ENCODE measurements at regions not wholly inside any gene's neighbourhood (a gene's known extent, or its start where the extent isn't known, plus 50 kb on each side); places are given as distances from the start of the nearest gene placed in this dataset.

DNA sequence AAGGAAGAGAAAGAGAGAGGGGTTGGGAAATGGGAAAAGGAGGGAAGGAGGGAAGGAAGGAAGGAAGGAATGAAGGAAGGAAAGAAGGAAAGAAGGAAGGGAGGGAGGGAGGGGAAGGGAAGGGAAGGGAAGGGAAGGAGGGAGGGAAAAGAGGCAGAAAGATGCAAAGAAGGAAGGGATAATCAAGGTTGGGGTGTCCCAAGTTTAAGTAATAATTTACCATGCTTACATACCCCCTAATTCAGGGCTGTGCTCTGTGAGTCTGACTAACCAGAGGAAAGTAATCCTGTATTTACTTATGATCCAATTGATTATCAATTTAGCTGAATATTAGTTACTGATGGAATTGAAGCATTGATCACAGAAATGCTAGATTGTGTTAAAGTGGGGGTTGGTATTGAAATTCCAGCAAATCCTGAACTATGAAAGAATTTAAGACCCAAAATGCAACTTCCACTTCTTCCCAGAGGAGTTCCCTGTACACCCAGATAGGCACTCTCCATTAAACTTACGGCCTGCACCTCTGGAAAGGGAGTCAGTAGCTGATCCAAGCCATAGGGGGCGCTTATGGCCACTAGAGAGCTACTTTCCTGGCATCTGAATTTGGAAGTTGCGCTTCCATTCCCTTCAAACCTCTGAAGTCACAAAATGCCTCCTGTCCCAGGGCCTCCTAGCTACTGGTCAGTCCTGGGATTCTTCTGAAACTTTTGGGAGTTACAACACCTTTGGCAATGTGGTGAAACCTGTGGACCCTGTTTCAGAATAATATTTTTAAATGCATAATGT, 162.7 kb upstream of the PWP1 start:
- ATAC-seq, result no peak
- TF ChIP-seq POLR2A (IDR thresholded peaks at IDR 0.05), result no peak
- TF ChIP-seq, protein P1, sequence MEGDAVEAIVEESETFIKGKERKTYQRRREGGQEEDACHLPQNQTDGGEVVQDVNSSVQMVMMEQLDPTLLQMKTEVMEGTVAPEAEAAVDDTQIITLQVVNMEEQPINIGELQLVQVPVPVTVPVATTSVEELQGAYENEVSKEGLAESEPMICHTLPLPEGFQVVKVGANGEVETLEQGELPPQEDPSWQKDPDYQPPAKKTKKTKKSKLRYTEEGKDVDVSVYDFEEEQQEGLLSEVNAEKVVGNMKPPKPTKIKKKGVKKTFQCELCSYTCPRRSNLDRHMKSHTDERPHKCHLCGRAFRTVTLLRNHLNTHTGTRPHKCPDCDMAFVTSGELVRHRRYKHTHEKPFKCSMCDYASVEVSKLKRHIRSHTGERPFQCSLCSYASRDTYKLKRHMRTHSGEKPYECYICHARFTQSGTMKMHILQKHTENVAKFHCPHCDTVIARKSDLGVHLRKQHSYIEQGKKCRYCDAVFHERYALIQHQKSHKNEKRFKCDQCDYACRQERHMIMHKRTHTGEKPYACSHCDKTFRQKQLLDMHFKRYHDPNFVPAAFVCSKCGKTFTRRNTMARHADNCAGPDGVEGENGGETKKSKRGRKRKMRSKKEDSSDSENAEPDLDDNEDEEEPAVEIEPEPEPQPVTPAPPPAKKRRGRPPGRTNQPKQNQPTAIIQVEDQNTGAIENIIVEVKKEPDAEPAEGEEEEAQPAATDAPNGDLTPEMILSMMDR (IDR thresholded peaks at IDR 0.05 in 4 of 5, conservative IDR thresholded peaks at IDR 0.05 in 1 of 5), result no peak
- no peak for DNase-seq
- H3K36me3 ChIP-seq, result no peaks in the 10 kb centered on the region
- in situ Hi-C loops (cut with MboI; ENCODE audit: low sequenced_read_pairs in 4 of 4), result no loop called here
- intact Hi-C loops (cut with DNase I; ENCODE audit: low total_unique reads), result no loop called here
- H3K4me3 ChIP-seq, result no peak overlapping the region
- no peaks in the 10 kb centered on the region for H3K4me1 ChIP-seq
- no peak overlapping the region for H3K27ac ChIP-seq
- no peaks in the 10 kb centered on the region for H3K9me3 ChIP-seq
- no peaks in the 10 kb centered on the region for H3K27me3 ChIP-seq

DNA sequence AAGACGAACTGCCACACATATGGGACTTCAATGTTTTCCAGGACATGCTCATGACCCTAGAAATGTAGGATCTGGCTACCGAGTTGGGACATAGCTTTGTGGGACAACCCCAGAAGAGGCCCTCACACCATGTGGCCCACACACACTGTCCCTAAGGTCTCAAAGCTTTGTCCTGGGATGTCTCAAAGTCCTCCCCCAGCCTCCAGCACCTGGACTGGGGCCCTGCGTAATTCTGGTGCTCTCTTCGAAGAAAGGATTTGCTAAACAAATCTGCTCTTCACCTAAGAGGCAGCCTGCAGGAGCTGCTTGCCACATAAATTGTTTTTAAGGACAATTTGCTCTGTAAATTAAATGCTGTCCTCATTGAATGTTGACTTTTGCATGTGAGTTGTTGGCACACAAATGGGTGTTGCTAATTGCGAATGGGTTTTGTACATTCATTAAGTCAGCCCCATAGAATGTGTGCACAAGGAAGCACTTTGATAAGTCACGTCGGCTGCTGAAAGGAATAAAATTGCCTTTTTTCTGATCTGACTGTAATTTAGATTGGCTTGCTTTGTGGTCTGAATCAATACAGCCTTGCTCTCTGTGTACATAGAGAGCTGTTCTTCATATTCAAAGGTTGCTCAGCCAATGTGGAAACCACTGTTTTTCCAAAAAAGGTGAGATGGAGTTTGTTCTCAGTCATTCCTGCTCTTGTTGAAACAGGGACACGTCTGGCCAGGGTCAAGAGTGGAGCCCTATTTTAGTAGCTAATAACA, 161.6 kb upstream of the PWP1 start:
- in situ Hi-C loops (cut with MboI; ENCODE audit: low sequenced_read_pairs in 4 of 4) (no loop called here), intact Hi-C loops (cut with DNase I; ENCODE audit: low total_unique reads) (no loop called here)
- no peak for TF ChIP-seq POLR2A (IDR thresholded peaks at IDR 0.05)
- Histone ChIP-seq H3K4me1 (no peaks in the 10 kb centered on the region), H3K27ac (no peak overlapping the region), H3K36me3 (no peaks in the 10 kb centered on the region), H3K9me3 (no peaks in the 10 kb centered on the region), H3K27me3 (no peaks in the 10 kb centered on the region), H3K4me3 (no peak overlapping the region)
- DNase-seq (no peak), ATAC-seq (no peak)

DNA sequence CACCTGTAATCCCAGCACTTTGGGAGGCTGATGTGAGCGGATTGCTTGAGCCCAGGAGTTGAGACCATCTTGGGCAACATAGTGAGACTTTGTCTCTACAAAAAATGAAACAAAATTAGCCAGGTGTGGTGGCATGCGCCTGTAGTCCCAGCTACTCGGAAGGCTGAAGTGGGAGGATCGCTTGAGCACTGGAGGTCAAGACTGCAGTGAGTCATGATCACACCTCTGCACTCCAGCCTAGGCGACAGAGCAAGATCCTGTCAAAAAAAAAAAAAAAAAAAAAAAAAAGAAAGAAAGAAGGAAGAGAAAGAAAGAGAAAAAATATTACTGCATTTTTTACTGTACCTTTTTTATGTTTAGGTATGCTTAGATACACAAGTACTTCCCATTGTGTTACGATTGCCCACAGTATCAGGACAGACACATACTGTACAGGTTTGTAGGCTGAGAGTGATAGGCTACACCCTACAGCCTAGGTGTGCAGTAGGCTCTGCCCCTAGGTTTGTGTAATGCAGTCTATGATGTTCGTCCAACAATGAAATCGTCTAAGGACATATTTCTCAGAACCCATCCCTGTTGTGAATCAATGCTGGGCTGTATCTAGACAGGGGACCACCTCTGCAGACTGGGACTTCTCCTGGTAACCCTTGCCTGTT, 160.4 kb upstream of the PWP1 start:
- intact Hi-C loops (cut with DNase I; ENCODE audit: low total_unique reads), result no loop called here
- TF ChIP-seq, protein P1 (IDR thresholded peaks at IDR 0.05 in 4 of 5, conservative IDR thresholded peaks at IDR 0.05 in 1 of 5), result no peak
- TF ChIP-seq POLR2A (IDR thresholded peaks at IDR 0.05), result no peak
- no peak for ATAC-seq

GRCh38 chr12:107525719-107526554, 159.7 kb upstream of the PWP1 start:
- Histone ChIP-seq H3K27me3 (no peaks in the 10 kb centered on the region), H3K27ac (peak overlapping the region in 3 of 4 donors; percentile 15 to 52 (median 46)), H3K4me1 (no peaks in the 10 kb centered on the region), H3K36me3 (no peaks in the 10 kb centered on the region), H3K4me3 (no peak overlapping the region), H3K9me3 (no peaks in the 10 kb centered on the region)
- peak in 1 of 2 donors; percentile 24 for DNase-seq
- TF ChIP-seq POLR2A (IDR thresholded peaks at IDR 0.05), result no peak
- TF ChIP-seq, protein P1 (IDR thresholded peaks at IDR 0.05 in 4 of 5, conservative IDR thresholded peaks at IDR 0.05 in 1 of 5), result no peak
- in situ Hi-C loops (cut with MboI; ENCODE audit: low sequenced_read_pairs in 4 of 4) (no loop called here), intact Hi-C loops (cut with DNase I; ENCODE audit: low total_unique reads) (no loop called here)
- peak in 1 of 2 donors; percentile 42 for ATAC-seq

More for the DNA sequence above, 160.4 kb upstream of the PWP1 start:
- Histone ChIP-seq H3K9me3 (no peaks in the 10 kb centered on the region), H3K4me3 (no peak overlapping the region), H3K27me3 (no peaks in the 10 kb centered on the region), H3K36me3 (no peaks in the 10 kb centered on the region), H3K27ac (no peak overlapping the region), H3K4me1 (no peaks in the 10 kb centered on the region)
- in situ Hi-C loops (cut with MboI; ENCODE audit: low sequenced_read_pairs in 4 of 4), result no loop called here
- DNase-seq, result no peak

Measured in gastrocnemius medialis (tissue), 4 donors.